ENCODE measurements at regions not wholly inside any gene's neighbourhood (a gene's known extent, or its start where the extent isn't known, plus 50 kb on each side); places are given as distances from the start of the nearest gene placed in this dataset.

- TF ChIP-seq CTCF (IDR thresholded peaks at IDR 0.05; ENCODE audit: low read depth, low read length) (no peak), MAX (IDR thresholded peaks at IDR 0.05; ENCODE audit: low read depth, low read length) (no peak), POLR2A (IDR thresholded peaks at IDR 0.05; ENCODE audit: extremely low read depth, insufficient read length) (no peak)
Observed at GRCh38 chr18:41482501-41482900, 472.5 kb upstream of the PIK3C3 start.
